ENCODE measurements at regions not wholly inside any gene's neighbourhood (a gene's known extent, or its start where the extent isn't known, plus 50 kb on each side); places are given as distances from the start of the nearest gene placed in this dataset.

GRCh38 chr3:117987256-117987655, 1047.4 kb downstream of the IGSF11 start:
- TF ChIP-seq, protein P1, sequence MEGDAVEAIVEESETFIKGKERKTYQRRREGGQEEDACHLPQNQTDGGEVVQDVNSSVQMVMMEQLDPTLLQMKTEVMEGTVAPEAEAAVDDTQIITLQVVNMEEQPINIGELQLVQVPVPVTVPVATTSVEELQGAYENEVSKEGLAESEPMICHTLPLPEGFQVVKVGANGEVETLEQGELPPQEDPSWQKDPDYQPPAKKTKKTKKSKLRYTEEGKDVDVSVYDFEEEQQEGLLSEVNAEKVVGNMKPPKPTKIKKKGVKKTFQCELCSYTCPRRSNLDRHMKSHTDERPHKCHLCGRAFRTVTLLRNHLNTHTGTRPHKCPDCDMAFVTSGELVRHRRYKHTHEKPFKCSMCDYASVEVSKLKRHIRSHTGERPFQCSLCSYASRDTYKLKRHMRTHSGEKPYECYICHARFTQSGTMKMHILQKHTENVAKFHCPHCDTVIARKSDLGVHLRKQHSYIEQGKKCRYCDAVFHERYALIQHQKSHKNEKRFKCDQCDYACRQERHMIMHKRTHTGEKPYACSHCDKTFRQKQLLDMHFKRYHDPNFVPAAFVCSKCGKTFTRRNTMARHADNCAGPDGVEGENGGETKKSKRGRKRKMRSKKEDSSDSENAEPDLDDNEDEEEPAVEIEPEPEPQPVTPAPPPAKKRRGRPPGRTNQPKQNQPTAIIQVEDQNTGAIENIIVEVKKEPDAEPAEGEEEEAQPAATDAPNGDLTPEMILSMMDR (IDR thresholded peaks at IDR 0.05; ENCODE audit: unreplicated experiment) = no peak
- no peak for DNase-seq (ENCODE audit: low spot score)
- Mint-ChIP-seq H3K9me3 (ENCODE audit: unreplicated experiment) (no peaks in the 10 kb centered on the region), H3K4me3 (ENCODE audit: unreplicated experiment) (no peak overlapping the region), H3K27me3 (ENCODE audit: unreplicated experiment) (no peaks in the 10 kb centered on the region), H3K36me3 (ENCODE audit: low read depth, unreplicated experiment) (no peaks in the 10 kb centered on the region), H3K4me1 (ENCODE audit: unreplicated experiment) (peaks cover 26% of the 10 kb centered on the region), H3K27ac (ENCODE audit: unreplicated experiment) (no peak overlapping the region)

DNA sequence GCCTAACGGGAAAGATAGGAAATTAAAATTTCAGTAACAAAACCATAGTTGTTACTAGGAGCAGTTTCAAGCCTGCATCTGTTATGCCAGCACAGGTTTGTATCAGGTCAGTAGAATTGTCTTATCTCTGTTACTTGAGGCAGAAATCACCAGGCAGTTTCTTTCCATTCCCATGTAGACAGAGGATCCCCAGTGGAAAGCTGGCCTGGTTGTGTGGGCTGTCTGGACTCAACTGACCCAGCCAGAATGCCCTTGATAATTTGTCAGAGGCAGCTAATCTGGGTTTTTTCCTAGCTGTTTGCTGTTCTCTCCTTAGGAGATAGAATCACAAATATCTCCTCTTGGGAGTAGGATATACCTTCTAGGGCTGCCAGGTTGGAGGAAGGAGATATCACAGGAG, 1044.7 kb downstream of the IGSF11 start:
- TF ChIP-seq, protein P1 (IDR thresholded peaks at IDR 0.05; ENCODE audit: unreplicated experiment) = no peak
- Mint-ChIP-seq H3K27ac (ENCODE audit: unreplicated experiment) (peak overlapping the region; percentile 1), H3K4me1 (ENCODE audit: unreplicated experiment) (peaks cover 26% of the 10 kb centered on the region), H3K36me3 (ENCODE audit: low read depth, unreplicated experiment) (no peaks in the 10 kb centered on the region), H3K27me3 (ENCODE audit: unreplicated experiment) (no peaks in the 10 kb centered on the region), H3K9me3 (ENCODE audit: unreplicated experiment) (no peaks in the 10 kb centered on the region), H3K4me3 (ENCODE audit: unreplicated experiment) (no peak overlapping the region)
- DNase-seq (ENCODE audit: low spot score) = no peak

GRCh38 chr3:117990627-117991026, 1044.0 kb downstream of the IGSF11 start:
- no peaks in the 10 kb centered on the region for H3K36me3 Mint-ChIP-seq (ENCODE audit: low read depth, unreplicated experiment)
- no peak overlapping the region for H3K27ac Mint-ChIP-seq (ENCODE audit: unreplicated experiment)
- DNase-seq (ENCODE audit: low spot score) = no peak
- TF ChIP-seq, protein P1 (IDR thresholded peaks at IDR 0.05; ENCODE audit: unreplicated experiment) = no peak
- no peak overlapping the region for H3K4me3 Mint-ChIP-seq (ENCODE audit: unreplicated experiment)
- peaks cover 26% of the 10 kb centered on the region for H3K4me1 Mint-ChIP-seq (ENCODE audit: unreplicated experiment)
- H3K27me3 Mint-ChIP-seq (ENCODE audit: unreplicated experiment) = no peaks in the 10 kb centered on the region
- no peaks in the 10 kb centered on the region for H3K9me3 Mint-ChIP-seq (ENCODE audit: unreplicated experiment)

GRCh38 chr3:117995842-117996437, 1038.7 kb downstream of the IGSF11 start:
- peaks cover under 1% of the 10 kb centered on the region for H3K4me1 Mint-ChIP-seq (ENCODE audit: unreplicated experiment)
- H3K4me3 Mint-ChIP-seq (ENCODE audit: unreplicated experiment) = no peak overlapping the region
- no peak overlapping the region for H3K27ac Mint-ChIP-seq (ENCODE audit: unreplicated experiment)
- TF ChIP-seq, protein P1 (IDR thresholded peaks at IDR 0.05; ENCODE audit: unreplicated experiment) = no peak
- H3K9me3 Mint-ChIP-seq (ENCODE audit: unreplicated experiment) = no peaks in the 10 kb centered on the region
- H3K36me3 Mint-ChIP-seq (ENCODE audit: low read depth, unreplicated experiment) = no peaks in the 10 kb centered on the region
- no peak for DNase-seq (ENCODE audit: low spot score)
- no peaks in the 10 kb centered on the region for H3K27me3 Mint-ChIP-seq (ENCODE audit: unreplicated experiment)

DNA sequence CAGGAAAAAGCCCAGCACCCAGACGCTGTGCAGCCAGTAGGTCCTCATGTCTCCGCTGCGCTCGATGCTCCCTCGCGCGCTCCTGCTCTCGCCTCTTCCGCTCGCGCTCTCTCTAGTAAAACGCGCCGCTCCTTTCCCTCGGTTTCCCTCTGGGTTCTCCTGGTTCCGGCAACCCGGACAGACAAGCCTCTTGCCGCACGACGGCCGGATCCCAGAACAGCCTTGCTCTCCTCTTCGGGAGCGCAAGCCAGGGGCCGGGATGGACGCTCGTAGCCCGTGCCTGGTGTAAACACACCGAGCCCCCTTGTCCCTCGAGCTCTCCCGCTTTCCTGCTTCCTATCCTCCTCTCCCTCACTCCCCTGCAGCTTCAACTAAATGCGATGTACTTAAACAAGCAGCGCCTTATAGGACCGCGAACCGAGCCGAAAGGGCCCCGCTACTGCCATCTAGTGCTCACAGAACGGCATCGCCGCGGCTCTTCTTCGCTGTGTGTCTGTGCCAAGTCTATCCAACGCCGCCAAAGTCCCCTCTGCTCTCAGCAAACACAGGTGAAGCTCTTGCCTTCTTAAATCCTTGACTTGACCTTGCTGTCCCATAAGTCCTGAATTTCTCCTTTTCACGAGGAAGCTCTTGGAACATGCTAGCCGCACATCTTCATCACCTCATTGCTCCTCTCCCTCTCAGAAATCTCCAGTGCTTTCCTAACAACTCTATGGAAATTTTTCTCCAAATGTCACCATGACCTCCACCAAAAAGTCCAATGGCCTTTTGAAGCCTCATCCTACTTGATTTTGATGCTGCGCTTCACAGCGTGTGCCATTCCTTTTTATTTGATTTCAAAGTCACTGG, 1037.2 kb downstream of the IGSF11 start:
- peak; percentile 85 for DNase-seq (ENCODE audit: low spot score)

More for the DNA sequence above, 1037.2 kb downstream of the IGSF11 start:
- TF ChIP-seq, protein P1 (IDR thresholded peaks at IDR 0.05; ENCODE audit: unreplicated experiment) = peak; percentile 84
- Mint-ChIP-seq H3K36me3 (ENCODE audit: low read depth, unreplicated experiment) (no peaks in the 10 kb centered on the region), H3K4me1 (ENCODE audit: unreplicated experiment) (no peaks in the 10 kb centered on the region), H3K27ac (ENCODE audit: unreplicated experiment) (no peak overlapping the region), H3K9me3 (ENCODE audit: unreplicated experiment) (no peaks in the 10 kb centered on the region), H3K4me3 (ENCODE audit: unreplicated experiment) (no peak overlapping the region), H3K27me3 (ENCODE audit: unreplicated experiment) (no peaks in the 10 kb centered on the region)
